ENCODE measurements at regions not wholly inside any gene's neighbourhood (a gene's known extent, or its start where the extent isn't known, plus 50 kb on each side); places are given as distances from the start of the nearest gene placed in this dataset.

- no peak for DNase-seq
Observed at GRCh38 chr10:124302951-124303505, 115.7 kb downstream of the OAT start.

- DNase-seq = no peak
Observed at GRCh38 chr10:124301736-124302135, 117.0 kb downstream of the OAT start.

- DNase-seq = no peak
Observed at GRCh38 chr10:124300735-124301134, 118.0 kb downstream of the OAT start.

DNA sequence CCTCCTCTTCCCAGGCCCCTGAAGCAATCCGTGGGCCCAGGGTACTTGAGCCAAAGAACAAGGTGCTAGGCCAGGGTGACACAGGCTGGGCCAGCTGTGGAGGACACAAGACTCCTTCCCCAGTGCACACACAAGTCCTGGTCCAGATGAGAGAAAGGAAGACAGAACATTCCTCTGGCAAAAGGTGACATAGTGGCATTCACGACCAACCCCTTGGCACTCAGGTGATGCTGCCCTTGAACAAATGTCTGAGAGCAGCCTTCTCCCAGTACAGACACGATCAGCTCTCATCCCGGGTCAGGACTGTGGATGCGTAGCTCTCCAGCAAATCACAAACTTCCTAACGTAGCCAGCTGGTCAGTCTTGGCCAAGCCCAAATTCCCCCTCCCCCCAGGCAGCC is 118.5 kb downstream of the OAT start:
- no peak for DNase-seq

- no peak for DNase-seq
Observed at GRCh38 chr10:124299696-124300095, 119.0 kb downstream of the OAT start.

GRCh38 chr10:124298891-124299290 is 119.8 kb downstream of the OAT start:
- DNase-seq = no peak

DNA sequence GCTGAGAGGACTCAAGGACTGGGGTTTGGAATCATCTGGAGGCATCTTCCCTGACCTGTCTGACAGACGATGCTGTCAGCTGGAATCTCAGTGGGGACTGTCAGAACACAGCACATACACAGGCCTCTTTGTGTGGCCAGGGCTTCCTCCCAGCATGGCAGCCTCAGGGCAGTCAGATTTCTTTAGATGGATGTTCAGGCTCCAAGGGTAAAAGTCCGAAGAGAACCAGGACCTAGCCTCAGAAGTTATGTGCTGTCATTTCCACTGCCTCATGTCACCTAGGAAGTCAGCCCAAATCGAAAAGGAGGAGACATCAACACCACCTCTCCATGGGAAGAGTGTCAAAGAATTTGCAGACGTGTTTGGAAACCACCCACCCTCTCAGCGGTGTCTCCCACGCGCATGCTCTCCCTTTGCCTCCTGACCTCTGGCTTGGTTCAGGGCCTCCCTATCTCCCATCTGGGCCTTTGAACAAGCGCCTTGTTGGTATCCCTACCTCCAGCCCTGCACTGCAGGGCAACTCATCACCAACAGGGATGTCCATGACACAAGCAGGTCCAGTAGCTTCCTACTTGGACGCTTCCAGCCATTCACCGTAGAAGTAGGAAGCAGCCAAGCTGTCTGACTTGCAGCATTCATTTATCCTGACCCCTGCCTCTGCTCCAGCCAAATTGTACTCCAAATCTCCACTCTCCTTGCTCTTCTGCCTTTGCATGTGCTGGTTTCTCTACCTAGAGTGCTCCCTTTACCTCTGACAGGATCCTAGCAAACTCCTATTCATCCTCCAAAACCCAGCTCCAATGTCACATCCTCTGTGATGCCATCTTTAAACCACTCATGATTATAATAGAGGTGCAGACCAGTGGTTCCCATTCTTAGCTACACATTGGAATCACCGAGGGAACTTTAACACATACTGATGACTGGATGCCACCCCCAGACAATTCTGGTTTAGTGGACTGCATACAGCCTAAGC is 121.6 kb downstream of the OAT start:
- no peak for DNase-seq

DNA sequence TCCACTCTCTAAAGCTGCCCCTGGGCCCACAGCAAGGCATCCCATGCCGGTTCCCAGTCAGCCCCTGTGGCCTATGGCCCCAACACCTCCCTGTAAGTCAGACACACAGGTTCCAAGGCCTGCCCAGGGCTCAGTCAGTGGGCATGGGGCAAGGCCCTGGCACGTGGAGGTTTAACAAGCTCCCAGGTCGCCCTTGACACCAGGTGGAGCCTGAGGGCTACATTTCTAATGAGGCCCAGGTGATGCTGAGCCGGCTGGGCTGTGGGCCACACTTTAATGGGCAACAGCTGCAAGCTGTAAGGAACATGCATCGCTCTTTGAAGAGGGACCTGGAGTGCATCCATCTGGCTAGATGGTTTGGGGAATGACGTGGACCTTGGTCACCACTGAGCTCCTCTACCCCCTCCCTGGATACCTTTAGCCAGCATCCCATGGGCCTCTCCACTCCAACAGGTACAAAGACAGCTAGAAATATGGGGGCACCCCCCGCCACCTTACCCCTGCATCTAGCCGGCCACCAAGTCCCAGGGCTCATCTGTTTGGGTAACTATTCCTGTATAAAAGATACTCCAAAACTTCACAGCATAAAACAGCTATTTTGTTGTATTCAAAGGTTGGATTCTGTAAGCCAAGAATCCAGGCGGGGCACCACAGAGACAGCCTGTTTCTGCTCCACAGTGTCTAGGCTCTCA is 122.5 kb downstream of the OAT start:
- no peak for DNase-seq

GRCh38 chr10:124294811-124295770 is 123.6 kb downstream of the OAT start:
- DNase-seq = no peak

GRCh38 chr10:124293616-124294449 is 124.9 kb downstream of the OAT start:
- DNase-seq = no peak

DNA sequence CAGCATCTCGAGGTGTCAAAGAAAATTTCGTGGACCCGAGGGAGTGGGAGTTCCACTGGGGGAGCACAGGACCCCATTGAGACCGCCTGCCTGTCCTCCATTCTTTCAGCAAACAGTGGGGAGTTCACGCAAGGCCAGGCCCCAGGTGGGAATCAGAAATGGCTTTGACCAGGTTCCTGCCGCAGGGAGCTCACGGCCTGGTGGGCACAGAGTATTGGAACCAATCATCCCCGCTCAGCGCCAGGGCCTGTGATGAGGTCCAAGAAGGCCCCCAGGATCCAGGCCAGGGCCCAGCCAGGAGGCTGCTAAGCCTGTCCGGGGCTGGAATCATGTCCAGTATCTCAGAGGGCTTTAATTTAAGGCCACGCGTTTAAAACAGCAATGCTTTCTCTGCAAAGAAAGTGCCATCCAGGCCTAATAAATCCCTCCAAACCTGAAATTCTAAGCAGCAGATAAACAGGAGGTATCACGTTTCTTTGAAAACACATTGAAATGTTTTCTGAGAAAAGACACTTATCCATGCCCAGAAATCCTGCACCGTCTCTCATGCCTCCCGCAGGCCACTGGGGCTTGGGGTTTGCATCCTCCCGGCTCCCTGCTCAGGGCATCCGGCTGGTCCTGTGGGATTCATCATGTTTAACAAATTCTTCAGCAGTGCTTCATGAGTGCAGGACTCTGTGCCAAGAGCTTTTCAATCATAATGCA is 125.7 kb downstream of the OAT start:
- no peak for DNase-seq

DNA sequence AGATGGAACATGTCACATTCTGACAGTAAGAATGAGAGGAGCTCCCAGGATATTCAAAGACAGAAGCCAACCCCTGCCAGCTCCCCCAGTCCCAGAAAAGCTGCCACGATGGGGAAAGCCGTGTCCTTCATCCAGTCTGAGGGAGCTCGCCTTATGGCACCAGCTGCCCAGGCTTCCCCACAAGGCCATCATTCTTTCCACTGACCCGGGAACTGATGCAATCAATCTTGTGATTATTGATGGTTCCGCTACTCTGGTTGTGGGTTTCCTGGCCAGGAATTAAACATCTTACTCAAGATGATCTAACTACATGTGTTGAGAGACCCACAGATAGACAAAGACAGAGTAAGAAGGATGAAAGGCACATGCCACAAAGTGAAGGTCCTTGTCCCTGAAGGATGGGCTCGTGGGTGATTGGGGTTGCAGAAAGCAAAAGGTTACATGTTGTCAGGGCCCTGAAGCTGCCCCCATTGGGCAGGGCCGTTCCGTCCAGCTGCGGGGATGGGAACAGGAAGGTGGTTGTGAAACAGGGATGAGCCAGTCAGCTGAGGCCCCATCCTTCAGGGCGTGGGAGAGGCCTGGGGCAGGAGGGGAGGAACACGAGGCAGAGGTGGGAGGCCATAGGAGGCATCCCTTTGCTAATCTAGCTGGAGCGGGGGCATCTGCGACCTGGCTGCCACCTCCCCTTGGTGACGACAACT is 127.6 kb downstream of the OAT start:
- DNase-seq = no peak

DNA sequence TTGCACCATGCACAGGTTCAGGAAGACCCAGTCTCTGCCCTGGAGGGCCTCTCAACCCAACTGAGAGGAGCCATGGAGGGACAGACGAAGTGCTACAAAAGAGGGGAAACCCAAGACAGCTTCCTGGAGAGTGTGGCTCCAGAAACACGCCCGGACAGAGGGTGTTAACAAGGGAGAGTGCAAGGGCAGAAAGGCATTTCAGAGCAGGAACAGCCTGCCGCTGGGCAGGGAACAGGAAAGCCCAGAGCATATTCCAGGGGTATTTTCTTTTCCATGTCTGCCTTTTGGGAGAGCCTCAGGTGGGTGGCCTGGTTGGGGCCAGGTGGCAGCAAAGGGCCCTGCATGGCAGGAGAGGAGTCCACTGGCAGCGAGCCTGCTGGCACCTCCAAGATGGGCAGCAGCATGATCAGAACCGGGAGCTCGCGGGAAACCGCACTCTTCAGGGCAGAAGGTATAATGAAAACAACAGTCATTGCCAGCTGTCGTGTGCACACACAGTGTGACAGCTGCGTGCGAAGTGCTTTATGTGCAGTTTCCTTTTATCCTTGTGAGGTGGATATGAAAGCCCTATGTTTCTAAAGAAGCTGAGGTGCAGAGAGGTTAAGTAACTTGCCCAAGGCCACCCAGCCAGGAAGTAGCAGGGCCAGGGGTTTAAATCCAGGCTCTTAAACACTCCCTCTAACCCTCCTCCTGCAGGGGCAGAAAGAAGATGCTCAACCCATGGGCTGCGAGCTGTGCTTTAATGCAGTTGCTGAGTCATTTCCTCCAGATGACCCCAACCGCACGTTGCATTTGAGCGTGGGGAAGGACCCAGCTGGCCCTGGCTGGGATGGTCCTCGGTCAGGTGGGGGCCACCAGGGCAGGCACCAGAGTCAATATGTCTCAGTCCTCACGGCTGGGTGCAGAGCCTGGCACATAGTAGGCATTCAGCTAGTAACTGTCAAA is 128.6 kb downstream of the OAT start:
- no peak for DNase-seq

DNA sequence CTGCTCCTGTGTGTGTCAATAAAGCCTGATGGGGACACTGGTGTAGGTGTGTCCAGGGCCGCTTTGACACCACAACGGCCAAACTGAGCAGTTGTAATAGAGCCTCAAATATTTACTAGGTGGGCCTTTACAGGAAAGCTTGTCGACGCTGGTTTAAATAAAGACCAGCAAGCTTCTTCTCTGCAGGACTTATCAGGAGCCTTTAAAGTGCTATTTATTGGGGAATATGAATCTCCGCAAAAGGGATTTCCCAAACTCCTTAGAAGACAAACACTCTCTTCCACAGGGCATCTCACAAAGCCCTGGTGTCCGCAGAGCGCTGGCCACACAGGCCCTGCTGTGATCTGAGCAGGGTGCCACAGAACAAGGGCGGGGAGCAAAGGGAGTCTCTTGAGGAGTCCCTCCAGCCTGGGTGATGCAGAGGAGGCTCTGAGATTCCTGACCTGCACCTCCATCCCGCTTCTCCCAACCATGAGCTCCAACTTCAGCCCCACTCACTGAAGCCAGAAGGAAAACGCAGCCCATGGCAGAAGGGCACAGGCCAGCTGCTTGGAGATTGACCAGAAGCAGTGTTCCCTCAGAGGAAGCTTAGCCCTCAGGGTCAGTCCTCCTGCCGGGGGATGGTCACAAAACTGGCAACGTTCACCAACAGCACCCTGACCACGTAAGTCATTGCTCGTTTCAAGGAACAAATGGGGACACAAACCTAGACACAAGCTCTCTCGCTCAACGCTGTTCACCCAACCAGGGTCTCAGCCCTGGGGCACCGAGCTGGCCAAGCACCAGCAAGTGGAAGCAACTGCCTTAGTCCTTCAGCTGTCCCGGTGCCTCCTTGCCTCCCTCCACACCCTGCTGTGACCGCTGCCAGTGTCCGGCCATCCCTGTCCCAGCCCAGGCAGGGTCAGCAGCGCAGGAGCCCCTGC is 129.5 kb downstream of the OAT start:
- DNase-seq = no peak

DNA sequence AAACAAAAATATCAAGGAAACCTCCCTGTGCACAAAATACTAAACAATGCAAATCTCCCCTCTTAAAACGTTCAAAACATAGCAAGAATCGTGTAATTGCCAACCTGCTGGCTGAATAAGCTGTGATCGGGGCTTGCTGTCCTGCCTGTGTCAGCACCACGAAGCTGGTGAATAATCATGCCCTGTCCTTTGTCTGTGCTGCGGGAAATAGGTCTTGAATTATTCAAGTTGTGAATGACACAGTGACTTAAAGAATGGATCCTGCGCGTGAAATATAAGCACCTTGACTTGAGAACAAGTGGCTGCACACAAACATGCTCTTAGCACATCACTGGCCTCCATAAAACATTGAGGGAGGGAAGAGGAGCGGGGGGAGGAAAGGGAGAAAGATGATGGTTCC is 130.2 kb downstream of the OAT start:
- DNase-seq = no peak

- DNase-seq = no peak
Observed at GRCh38 chr10:124287791-124288190, 130.9 kb downstream of the OAT start.

DNA sequence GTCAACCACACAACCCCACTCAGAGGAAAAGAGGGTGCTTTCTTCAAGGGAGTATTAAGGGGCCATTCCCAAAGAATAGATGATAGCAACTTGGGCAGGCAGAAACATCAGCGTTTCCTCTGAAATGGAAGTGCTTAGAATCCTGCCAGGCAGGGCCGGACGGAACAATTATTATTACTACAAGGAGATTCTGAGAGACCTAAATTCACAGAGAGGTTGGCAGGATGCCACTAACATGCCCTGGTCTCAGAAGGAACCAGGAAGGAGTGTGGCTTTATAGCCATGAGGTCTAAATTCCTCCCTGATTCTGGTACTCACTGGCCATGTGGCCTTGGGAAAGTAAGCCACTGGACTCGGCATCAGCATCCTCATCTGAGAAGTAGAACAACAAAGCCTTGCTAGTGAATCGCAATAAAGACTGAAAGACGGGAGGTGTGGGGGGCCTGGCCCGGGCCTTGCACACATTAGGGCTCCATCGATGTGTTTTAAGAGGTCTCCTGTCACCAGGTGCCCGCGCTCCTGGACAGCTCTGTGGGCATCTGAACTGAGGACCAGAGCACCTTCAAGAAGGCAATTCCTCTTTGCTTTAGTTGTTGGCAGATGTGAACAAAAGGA is 131.5 kb downstream of the OAT start:
- no peak for DNase-seq

DNA sequence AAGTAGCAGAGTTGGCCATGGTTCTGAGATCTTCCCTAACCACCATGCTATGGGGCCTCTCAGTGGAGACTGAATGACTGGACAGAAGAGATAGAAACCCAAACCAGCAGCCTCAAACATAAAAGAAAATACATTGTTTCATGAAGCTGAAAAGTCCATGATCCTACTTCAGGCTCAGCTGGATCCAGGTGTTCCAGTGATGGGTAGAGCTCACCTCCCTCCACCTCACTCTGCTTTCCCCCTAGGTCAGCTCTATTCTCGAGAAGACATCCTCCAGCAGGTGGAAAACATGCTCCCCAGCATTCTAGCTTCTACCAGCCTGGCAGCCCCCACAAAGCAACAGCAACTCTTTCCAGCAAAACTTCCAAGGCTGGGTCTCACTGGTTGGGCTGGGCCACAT is 132.1 kb downstream of the OAT start:
- no peak for DNase-seq
